ENCODE measurements at regions not wholly inside any gene's neighbourhood (a gene's known extent, or its start where the extent isn't known, plus 50 kb on each side); places are given as distances from the start of the nearest gene placed in this dataset.

DNA sequence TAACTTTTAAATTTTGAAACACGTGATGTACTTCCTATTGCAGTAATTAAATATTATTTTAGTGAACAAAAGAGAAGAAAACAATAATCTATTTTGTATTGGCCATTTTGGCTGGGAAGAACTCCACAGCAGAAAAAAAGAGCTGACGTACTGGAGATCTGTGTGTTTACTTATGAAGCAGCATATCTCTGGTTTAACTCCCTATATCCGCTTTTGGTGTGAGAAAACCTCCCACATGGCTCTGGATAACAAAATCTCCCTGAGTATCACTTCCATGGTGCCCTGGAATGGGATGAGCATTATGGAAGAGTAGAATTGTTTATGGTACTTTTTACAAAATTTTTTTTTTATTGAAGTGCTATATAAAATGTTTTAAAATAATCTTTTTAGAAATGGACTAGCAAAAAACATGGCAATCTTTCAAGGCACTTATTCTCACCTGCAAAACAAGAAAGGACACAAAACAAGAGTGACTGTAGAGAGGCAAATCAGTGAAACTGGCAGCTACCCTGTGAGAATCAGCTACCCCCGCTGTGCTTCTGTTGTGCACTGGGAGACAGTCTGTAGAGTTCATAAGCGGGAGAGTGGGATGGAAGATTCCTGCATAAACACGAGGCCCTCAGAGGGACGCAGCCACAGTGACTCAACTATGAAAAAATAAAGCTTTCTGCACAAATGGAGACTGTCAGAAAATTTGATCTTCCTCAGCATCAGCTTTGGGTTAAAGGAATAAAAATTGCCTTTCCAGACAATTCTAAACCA is 762.2 kb upstream of the HS6ST1 start:
- TF ChIP-seq POLR2A (IDR thresholded peaks at IDR 0.05) (no peak), CTCF (IDR thresholded peaks at IDR 0.05) (no peak)

Data from thyroid gland (tissue), 4 donors.